BLaER1 (cell line): ENCODE measurements at regions not wholly inside any gene's neighbourhood (a gene's known extent, or its start where the extent isn't known, plus 50 kb on each side); places are given as distances from the start of the nearest gene placed in this dataset.
"Not testable (repeated sequence)": the region's sequence is repeated elsewhere in the genome, so short reads cannot be mapped to it uniquely, and the experiment has no call there.

ENCODE experiments used
- H3K27ac ChIP-seq: shearing (Covaris generic); formaldehyde crosslinking; 2 replicates; pipeline ENCODE4 v1.8.1; 2022
- H3K27me3 ChIP-seq: shearing (Covaris generic); formaldehyde crosslinking; 2 replicates; pipeline ENCODE4 v1.8.1; 2022
- H3K36me3 ChIP-seq: shearing (Covaris generic); formaldehyde crosslinking; 2 replicates; pipeline ENCODE4 v1.8.1; 2022
- H3K4me1 ChIP-seq: shearing (Covaris generic); formaldehyde crosslinking; 2 replicates; pipeline ENCODE4 v1.8.1; 2022
- H3K4me2 ChIP-seq: shearing (Covaris generic); formaldehyde crosslinking; 2 replicates; pipeline ENCODE4 v1.8.1; 2022
- H3K4me3 ChIP-seq: shearing (Covaris generic); formaldehyde crosslinking; 2 replicates; pipeline ENCODE4 v1.8.1; 2022
- H3K9ac ChIP-seq: shearing (Covaris generic); formaldehyde crosslinking; 2 replicates; pipeline ENCODE4 v1.8.1; 2022
- H3K9me3 ChIP-seq: shearing (Covaris generic); formaldehyde crosslinking; 2 replicates; pipeline ENCODE4 v1.8.1; 2022
- H4K20me1 ChIP-seq: shearing (Covaris generic); formaldehyde crosslinking; 2 replicates; pipeline ENCODE4 v1.8.1; 2022
- Cebpa-rat ChIP-seq: shearing (Covaris generic); IDR thresholded peaks from 2 replicates; pipeline ENCODE4 v1.8.1; 2022

- Histone ChIP-seq H3K4me3 (no peak overlapping the region), H3K27me3 (no peaks in the 10 kb centered on the region), H3K9me3 (no peaks in the 10 kb centered on the region), H3K36me3 (peaks cover 23% of the 10 kb centered on the region), H3K4me1 (peaks cover 11% of the 10 kb centered on the region), H3K4me2 (no peak overlapping the region), H4K20me1 (peaks cover 16% of the 10 kb centered on the region), H3K9ac (no peak overlapping the region), H3K27ac (no peak overlapping the region)
- TF ChIP-seq Cebpa-rat, result no peak
These were observed 98.5 kb upstream of the GRK3 start for GRCh38 chr22:25465949-25466348.

GRCh38 chr22:25472382-25472781 lies 92.1 kb upstream of the GRK3 start:
- H4K20me1 ChIP-seq, result no peaks in the 10 kb centered on the region
- no peak overlapping the region for H3K4me2 ChIP-seq
- TF ChIP-seq Cebpa-rat, result no peak
- H3K4me3 ChIP-seq, result no peak overlapping the region
- H3K9ac ChIP-seq, result no peak overlapping the region
- H3K4me1 ChIP-seq, result peaks cover 44% of the 10 kb centered on the region
- H3K9me3 ChIP-seq, result peaks cover 6% of the 10 kb centered on the region
- H3K36me3 ChIP-seq, result peaks cover 7% of the 10 kb centered on the region; the same call in 1 of the 2 replicates
- H3K27ac ChIP-seq, result no peak overlapping the region
- H3K27me3 ChIP-seq, result no peaks in the 10 kb centered on the region

GRCh38 chr22:25475257-25476022 lies 89.0 kb upstream of the GRK3 start:
- peaks cover 59% of the 10 kb centered on the region for H3K4me1 ChIP-seq
- H3K9ac ChIP-seq, result 0 out of 2 replicates have a peak overlapping the region, but pooled peaks have one; percentile 3
- no peak for TF ChIP-seq Cebpa-rat
- peak overlapping the region; percentile 74 for H3K4me2 ChIP-seq
- H3K27me3 ChIP-seq, result no peaks in the 10 kb centered on the region
- no peaks in the 10 kb centered on the region for H4K20me1 ChIP-seq
- H3K27ac ChIP-seq, result peak overlapping the region; percentile 5; the same call in 1 of the 2 replicates
- peak overlapping the region; percentile 27; the same call in 1 of the 2 replicates for H3K4me3 ChIP-seq
- peaks cover 11% of the 10 kb centered on the region for H3K9me3 ChIP-seq
- H3K36me3 ChIP-seq, result peaks cover 11% of the 10 kb centered on the region; the same call in 1 of the 2 replicates

- no peaks in the 10 kb centered on the region for H3K27me3 ChIP-seq
- peaks cover 18% of the 10 kb centered on the region for H3K9me3 ChIP-seq
- peaks cover 29% of the 10 kb centered on the region for H3K36me3 ChIP-seq
- no peak overlapping the region for H3K9ac ChIP-seq
- no peaks in the 10 kb centered on the region for H4K20me1 ChIP-seq
- H3K4me1 ChIP-seq, result peaks cover 60% of the 10 kb centered on the region
- H3K4me2 ChIP-seq, result peak overlapping the region; percentile 74; the same call in 1 of the 2 replicates
- no peak for TF ChIP-seq Cebpa-rat
- H3K4me3 ChIP-seq, result no peak overlapping the region
- peak overlapping the region; percentile 36 for H3K27ac ChIP-seq
These were observed 87.1 kb upstream of the GRK3 start for GRCh38 chr22:25477358-25477757.

- H3K9me3 ChIP-seq, result peaks cover 18% of the 10 kb centered on the region
- H3K27ac ChIP-seq, result 0 out of 2 replicates have a peak overlapping the region, but pooled peaks have one; percentile 18
- H3K4me3 ChIP-seq, result no peak overlapping the region
- peaks cover 68% of the 10 kb centered on the region for H3K4me1 ChIP-seq
- no peaks in the 10 kb centered on the region for H3K27me3 ChIP-seq
- H3K36me3 ChIP-seq, result peaks cover 30% of the 10 kb centered on the region
- no peak overlapping the region for H3K9ac ChIP-seq
- peak overlapping the region; percentile 28 for H3K4me2 ChIP-seq
- TF ChIP-seq Cebpa-rat, result no peak
- no peaks in the 10 kb centered on the region for H4K20me1 ChIP-seq
These were observed 86.4 kb upstream of the GRK3 start for GRCh38 chr22:25478111-25478510.

GRCh38 chr22:25478528-25478927 lies 85.9 kb upstream of the GRK3 start:
- no peaks in the 10 kb centered on the region for H3K27me3 ChIP-seq
- H3K36me3 ChIP-seq, result peaks cover 30% of the 10 kb centered on the region
- H3K4me1 ChIP-seq, result peaks cover 72% of the 10 kb centered on the region
- no peaks in the 10 kb centered on the region for H4K20me1 ChIP-seq
- peak overlapping the region; percentile 28 for H3K4me2 ChIP-seq
- peaks cover 18% of the 10 kb centered on the region for H3K9me3 ChIP-seq
- H3K9ac ChIP-seq, result no peak overlapping the region
- TF ChIP-seq Cebpa-rat, result no peak
- H3K4me3 ChIP-seq, result no peak overlapping the region
- H3K27ac ChIP-seq, result peak overlapping the region; percentile 18; the same call in 1 of the 2 replicates

GRCh38 chr22:25480868-25481267 lies 83.6 kb upstream of the GRK3 start:
- H3K9me3 ChIP-seq, result peaks cover 18% of the 10 kb centered on the region
- H3K4me1 ChIP-seq, result peaks cover 51% of the 10 kb centered on the region
- not testable (repeated sequence) for H3K9ac ChIP-seq, H3K4me2 ChIP-seq, H3K27me3 ChIP-seq, H4K20me1 ChIP-seq, H3K27ac ChIP-seq, H3K4me3 ChIP-seq
- H3K36me3 ChIP-seq, result peaks cover 50% of the 10 kb centered on the region

- H3K36me3 ChIP-seq, result peaks cover 49% of the 10 kb centered on the region
- H3K27ac ChIP-seq, result no peak overlapping the region
- no peaks in the 10 kb centered on the region for H3K27me3 ChIP-seq
These were observed 82.2 kb upstream of the GRK3 start for GRCh38 chr22:25482091-25482760.

GRCh38 chr22:25482868-25483639 lies 81.4 kb upstream of the GRK3 start:
- peak overlapping the region; percentile 32; the same call in 1 of the 2 replicates for H3K9ac ChIP-seq
- H3K4me2 ChIP-seq, result peak overlapping the region; percentile 36
- H3K36me3 ChIP-seq, result peaks cover 44% of the 10 kb centered on the region
- no peak for TF ChIP-seq Cebpa-rat
- H3K4me3 ChIP-seq, result no peak overlapping the region
- peaks cover 8% of the 10 kb centered on the region for H3K9me3 ChIP-seq
- H4K20me1 ChIP-seq, result no peaks in the 10 kb centered on the region
- peaks cover 29% of the 10 kb centered on the region for H3K4me1 ChIP-seq
- H3K27me3 ChIP-seq, result no peaks in the 10 kb centered on the region
- H3K27ac ChIP-seq, result no peak overlapping the region; the same call in 1 of the 2 replicates

More at GRCh38 chr22:25482091-25482760, 82.2 kb upstream of the GRK3 start:
- Histone ChIP-seq H3K4me1 (peaks cover 37% of the 10 kb centered on the region), H3K9me3 (peaks cover 14% of the 10 kb centered on the region), H3K9ac (0 out of 2 replicates have a peak overlapping the region, but pooled peaks have one; percentile 32), H4K20me1 (no peaks in the 10 kb centered on the region), H3K4me2 (no peak overlapping the region), H3K4me3 (no peak overlapping the region)
- no peak for TF ChIP-seq Cebpa-rat
